ENCODE measurements at regions not wholly inside any gene's neighbourhood (a gene's known extent, or its start where the extent isn't known, plus 50 kb on each side); places are given as distances from the start of the nearest gene placed in this dataset.

DNA sequence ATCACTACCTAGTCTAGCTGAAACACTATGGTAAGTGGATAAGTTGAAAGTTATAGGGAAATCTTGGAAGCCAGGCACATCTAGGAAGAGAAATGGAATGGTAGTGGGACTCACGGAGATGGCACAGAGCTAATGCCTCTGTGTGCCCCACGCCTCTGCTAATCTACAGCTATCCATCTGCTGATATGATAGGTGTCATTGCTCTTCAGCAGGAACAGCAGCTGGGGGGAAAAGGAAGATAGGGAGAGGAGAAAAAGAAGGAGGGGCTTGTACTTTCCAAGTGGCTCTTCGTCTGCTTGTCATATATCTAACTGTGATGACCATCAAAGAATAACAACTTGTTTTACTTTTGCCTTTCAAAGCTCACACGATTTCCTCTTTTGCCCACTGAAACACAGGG, 1199.1 kb upstream of the SORCS1 start:
- intact Hi-C loops (cut with micrococcal nuclease; ENCODE audit: unreplicated experiment), result no loop called here
- Histone ChIP-seq H4K20me1 (ENCODE audit: insufficient read depth, low read length) (no peaks in the 10 kb centered on the region), H3K36me3 (ENCODE audit: insufficient read depth, low read length) (no peaks in the 10 kb centered on the region), H3K27ac (ENCODE audit: low read depth, low read length, poor library complexity, severe bottlenecking) (no peak overlapping the region), H3K4me2 (ENCODE audit: low read length) (no peak overlapping the region), H3K4me3 (ENCODE audit: low read depth, low read length, poor library complexity, severe bottlenecking) (no peak overlapping the region), H2AFZ (ENCODE audit: low read length) (no peak overlapping the region), H3K4me1 (ENCODE audit: insufficient read depth, low read length, poor library complexity, severe bottlenecking) (no peaks in the 10 kb centered on the region), H3K9me3 (ENCODE audit: low read length) (no peaks in the 10 kb centered on the region), H3K9me2 (ENCODE audit: insufficient read depth, low read length) (no peaks in the 10 kb centered on the region), H3K79me2 (ENCODE audit: insufficient read depth, low read depth, low read length) (no peaks in the 10 kb centered on the region)
- BruUV-seq (replicated peaks), result no TSS peak
- ChIA-PET CTCF (ENCODE audit: unreplicated experiment) (no interaction called here), POLR2A (no interaction called here)
- TF ChIP-seq EZH2phosphoT487 (IDR thresholded peaks at IDR 0.05; ENCODE audit: borderline replicate concordance, low read depth, low read length), result no peak
- TF ChIP-seq, protein P1, sequence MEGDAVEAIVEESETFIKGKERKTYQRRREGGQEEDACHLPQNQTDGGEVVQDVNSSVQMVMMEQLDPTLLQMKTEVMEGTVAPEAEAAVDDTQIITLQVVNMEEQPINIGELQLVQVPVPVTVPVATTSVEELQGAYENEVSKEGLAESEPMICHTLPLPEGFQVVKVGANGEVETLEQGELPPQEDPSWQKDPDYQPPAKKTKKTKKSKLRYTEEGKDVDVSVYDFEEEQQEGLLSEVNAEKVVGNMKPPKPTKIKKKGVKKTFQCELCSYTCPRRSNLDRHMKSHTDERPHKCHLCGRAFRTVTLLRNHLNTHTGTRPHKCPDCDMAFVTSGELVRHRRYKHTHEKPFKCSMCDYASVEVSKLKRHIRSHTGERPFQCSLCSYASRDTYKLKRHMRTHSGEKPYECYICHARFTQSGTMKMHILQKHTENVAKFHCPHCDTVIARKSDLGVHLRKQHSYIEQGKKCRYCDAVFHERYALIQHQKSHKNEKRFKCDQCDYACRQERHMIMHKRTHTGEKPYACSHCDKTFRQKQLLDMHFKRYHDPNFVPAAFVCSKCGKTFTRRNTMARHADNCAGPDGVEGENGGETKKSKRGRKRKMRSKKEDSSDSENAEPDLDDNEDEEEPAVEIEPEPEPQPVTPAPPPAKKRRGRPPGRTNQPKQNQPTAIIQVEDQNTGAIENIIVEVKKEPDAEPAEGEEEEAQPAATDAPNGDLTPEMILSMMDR (conservative IDR thresholded peaks at IDR 0.05; ENCODE audit: low read length), result no peak
- no peak for DNase-seq (ENCODE audit: low spot score)

DNA sequence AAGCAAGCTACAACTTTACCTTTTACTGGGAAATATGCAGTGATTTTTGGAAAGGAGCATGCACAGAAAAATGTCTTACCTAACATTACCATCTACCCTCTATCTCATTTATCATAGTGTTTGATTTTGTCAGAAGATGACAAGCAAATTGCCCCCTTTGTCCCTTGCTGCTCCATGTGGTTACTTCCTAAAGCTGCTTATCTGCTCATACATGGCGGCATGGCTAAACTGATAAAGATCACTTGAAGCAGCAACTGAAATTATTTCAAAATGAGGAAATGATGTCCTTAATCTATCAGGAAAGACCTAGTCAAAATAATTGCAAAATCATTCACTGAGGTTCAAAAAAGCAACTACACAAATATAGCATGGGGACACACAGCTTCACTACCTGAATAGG, 1198.5 kb upstream of the SORCS1 start:
- TF ChIP-seq, protein P1 (conservative IDR thresholded peaks at IDR 0.05; ENCODE audit: low read length), result no peak
- TF ChIP-seq EZH2phosphoT487 (IDR thresholded peaks at IDR 0.05; ENCODE audit: borderline replicate concordance, low read depth, low read length), result no peak
- H3K4me3 ChIP-seq (ENCODE audit: low read depth, low read length, poor library complexity, severe bottlenecking), result no peak overlapping the region
- no peak overlapping the region for H3K4me2 ChIP-seq (ENCODE audit: low read length)
- no peaks in the 10 kb centered on the region for H4K20me1 ChIP-seq (ENCODE audit: insufficient read depth, low read length)
- H3K27ac ChIP-seq (ENCODE audit: low read depth, low read length, poor library complexity, severe bottlenecking), result no peak overlapping the region
- H2AFZ ChIP-seq (ENCODE audit: low read length), result no peak overlapping the region
- POLR2A ChIA-PET, result no interaction called here
- intact Hi-C loops (cut with micrococcal nuclease; ENCODE audit: unreplicated experiment), result no loop called here
- H3K9me3 ChIP-seq (ENCODE audit: low read length), result no peaks in the 10 kb centered on the region
- no peaks in the 10 kb centered on the region for H3K9me2 ChIP-seq (ENCODE audit: insufficient read depth, low read length)
- H3K4me1 ChIP-seq (ENCODE audit: insufficient read depth, low read length, poor library complexity, severe bottlenecking), result no peaks in the 10 kb centered on the region
- no peaks in the 10 kb centered on the region for H3K36me3 ChIP-seq (ENCODE audit: insufficient read depth, low read length)
- no peak for DNase-seq (ENCODE audit: low spot score)
- CTCF ChIA-PET (ENCODE audit: unreplicated experiment), result no interaction called here
- no TSS peak for BruUV-seq (replicated peaks)
- no peaks in the 10 kb centered on the region for H3K79me2 ChIP-seq (ENCODE audit: insufficient read depth, low read depth, low read length)

DNA sequence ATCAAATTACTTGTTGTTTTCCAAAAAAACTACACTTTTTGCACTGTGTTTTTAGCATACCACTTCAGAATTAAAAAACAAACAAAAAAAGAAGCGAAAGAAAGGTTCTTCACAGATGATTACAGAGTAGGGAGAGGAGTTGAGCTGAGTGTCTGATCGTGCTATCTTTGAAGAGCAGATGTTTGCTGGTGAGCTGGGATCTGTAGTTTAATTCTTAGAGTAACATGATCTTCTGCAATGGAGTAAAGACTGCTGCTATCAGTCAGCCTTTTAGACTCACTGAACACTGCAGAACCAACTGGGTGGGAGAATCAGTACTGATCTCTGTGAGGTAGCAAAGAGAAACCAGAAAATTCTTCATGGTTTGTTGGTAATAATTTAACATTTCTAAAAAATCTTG, 1197.8 kb upstream of the SORCS1 start:
- Histone ChIP-seq H3K79me2 (ENCODE audit: insufficient read depth, low read depth, low read length) (no peaks in the 10 kb centered on the region), H3K9me2 (ENCODE audit: insufficient read depth, low read length) (no peaks in the 10 kb centered on the region), H3K4me2 (ENCODE audit: low read length) (no peak overlapping the region), H2AFZ (ENCODE audit: low read length) (no peak overlapping the region), H3K27ac (ENCODE audit: low read depth, low read length, poor library complexity, severe bottlenecking) (no peak overlapping the region), H3K9me3 (ENCODE audit: low read length) (no peaks in the 10 kb centered on the region), H3K4me1 (ENCODE audit: insufficient read depth, low read length, poor library complexity, severe bottlenecking) (no peaks in the 10 kb centered on the region), H3K36me3 (ENCODE audit: insufficient read depth, low read length) (no peaks in the 10 kb centered on the region), H3K4me3 (ENCODE audit: low read depth, low read length, poor library complexity, severe bottlenecking) (no peak overlapping the region), H4K20me1 (ENCODE audit: insufficient read depth, low read length) (no peaks in the 10 kb centered on the region)
- CTCF ChIA-PET (ENCODE audit: unreplicated experiment), result no interaction called here
- no peak for DNase-seq (ENCODE audit: low spot score)
- intact Hi-C loops (cut with micrococcal nuclease; ENCODE audit: unreplicated experiment), result no loop called here
- POLR2A ChIA-PET, result no interaction called here
- no peak for TF ChIP-seq EZH2phosphoT487 (IDR thresholded peaks at IDR 0.05; ENCODE audit: borderline replicate concordance, low read depth, low read length)
- TF ChIP-seq, protein P1 (conservative IDR thresholded peaks at IDR 0.05; ENCODE audit: low read length), result no peak
- no TSS peak for BruUV-seq (replicated peaks)

All from OCI-LY7 (cell line).